ENCODE measurements at regions not wholly inside any gene's neighbourhood (a gene's known extent, or its start where the extent isn't known, plus 50 kb on each side); places are given as distances from the start of the nearest gene placed in this dataset.
A peak's percentile ranks its signal among the peaks of the same experiment; 100 is the strongest.

DNA sequence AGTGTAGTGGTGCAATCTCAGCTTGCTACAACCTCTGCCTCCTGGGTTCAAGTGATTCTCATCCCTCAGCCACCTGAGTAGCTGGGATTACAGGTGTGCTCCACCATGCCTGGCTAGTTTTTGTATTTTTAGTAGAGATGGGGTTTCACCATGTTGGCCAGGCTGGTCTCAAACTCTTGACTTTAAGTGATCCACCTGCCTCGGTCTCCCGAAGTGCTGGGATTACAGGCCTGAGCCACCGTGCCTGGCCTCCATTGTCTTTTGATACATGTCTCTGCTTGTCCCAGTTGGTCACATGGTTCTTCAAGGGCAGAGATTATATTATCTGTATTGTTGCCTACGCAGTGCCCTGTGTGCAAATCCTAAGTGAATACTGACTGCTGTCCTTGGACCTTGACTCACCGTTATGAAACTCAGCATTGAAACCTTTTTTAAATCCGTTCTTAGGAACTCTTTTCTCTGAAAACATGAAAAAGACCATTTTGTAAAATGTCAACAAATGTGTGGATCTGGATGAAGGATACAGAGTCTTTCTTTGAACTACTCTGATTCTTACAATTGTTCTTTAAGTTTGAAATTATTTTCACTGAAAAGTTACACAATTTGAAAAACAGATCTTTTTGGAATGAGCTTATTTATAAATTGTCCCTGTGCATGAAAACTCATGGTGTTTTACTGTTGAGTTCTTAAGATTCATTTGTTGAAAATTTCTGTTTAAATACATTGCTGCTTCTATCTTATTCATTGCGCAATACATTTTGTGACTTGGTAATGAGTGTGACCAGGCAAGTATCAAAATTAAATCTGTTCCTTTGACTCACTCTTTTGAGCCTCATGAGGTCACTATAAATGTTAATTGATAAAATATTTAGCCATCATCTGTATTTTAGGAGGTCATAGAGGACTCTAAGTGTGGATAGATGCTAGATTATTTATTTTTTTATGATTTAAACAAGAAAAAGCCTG, 293.5 kb downstream of the UTRN start:
- DNase-seq, result no peak

DNA sequence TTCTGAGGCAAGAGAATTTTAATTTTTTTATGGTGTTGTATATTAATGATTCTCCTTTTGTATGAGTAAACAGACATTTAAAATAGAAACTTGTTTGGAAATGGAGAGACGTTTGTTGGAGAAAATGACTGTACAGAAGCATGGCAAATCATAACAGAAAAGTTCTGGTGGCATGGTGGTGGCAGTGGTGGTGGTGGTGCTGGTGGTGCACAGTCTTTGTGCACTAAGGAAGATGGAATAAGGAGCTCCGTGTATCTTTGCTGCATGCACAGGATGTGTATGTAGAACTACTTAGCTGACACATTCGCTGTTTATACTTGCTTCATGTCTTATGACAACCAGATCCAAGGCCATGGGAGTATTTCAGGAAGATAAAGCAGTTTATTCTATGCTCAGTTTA, 294.9 kb downstream of the UTRN start:
- Histone ChIP-seq H3K4me1 (ENCODE audit: control insufficient read depth, insufficient read depth, low read length, poor library complexity, severe bottlenecking) (peaks cover 6% of the 10 kb centered on the region), H3K27me3 (replicated peaks; ENCODE audit: control insufficient read depth, insufficient read depth, low read length, poor library complexity, severe bottlenecking) (no peaks in the 10 kb centered on the region), H3K9me3 (ENCODE audit: control insufficient read depth, low read length) (no peaks in the 10 kb centered on the region), H3K27ac (ENCODE audit: insufficient read depth, low read length, poor library complexity, severe bottlenecking) (no peak overlapping the region), H3K36me3 (ENCODE audit: control insufficient read depth, insufficient read depth, low read length) (peaks cover 10% of the 10 kb centered on the region), H3K4me3 (ENCODE audit: insufficient read depth, low read depth, low read length, poor library complexity, severe bottlenecking) (no peak overlapping the region)
- no peak for DNase-seq

More for the DNA sequence above, 293.5 kb downstream of the UTRN start:
- no peaks in the 10 kb centered on the region for H3K27me3 ChIP-seq (replicated peaks; ENCODE audit: control insufficient read depth, insufficient read depth, low read length, poor library complexity, severe bottlenecking)
- peaks cover 10% of the 10 kb centered on the region for H3K36me3 ChIP-seq (ENCODE audit: control insufficient read depth, insufficient read depth, low read length)
- H3K4me1 ChIP-seq (ENCODE audit: control insufficient read depth, insufficient read depth, low read length, poor library complexity, severe bottlenecking), result peaks cover 6% of the 10 kb centered on the region
- H3K9me3 ChIP-seq (ENCODE audit: control insufficient read depth, low read length), result no peaks in the 10 kb centered on the region
- no peak overlapping the region for H3K27ac ChIP-seq (ENCODE audit: insufficient read depth, low read length, poor library complexity, severe bottlenecking)
- H3K4me3 ChIP-seq (ENCODE audit: insufficient read depth, low read depth, low read length, poor library complexity, severe bottlenecking), result no peak overlapping the region

DNA sequence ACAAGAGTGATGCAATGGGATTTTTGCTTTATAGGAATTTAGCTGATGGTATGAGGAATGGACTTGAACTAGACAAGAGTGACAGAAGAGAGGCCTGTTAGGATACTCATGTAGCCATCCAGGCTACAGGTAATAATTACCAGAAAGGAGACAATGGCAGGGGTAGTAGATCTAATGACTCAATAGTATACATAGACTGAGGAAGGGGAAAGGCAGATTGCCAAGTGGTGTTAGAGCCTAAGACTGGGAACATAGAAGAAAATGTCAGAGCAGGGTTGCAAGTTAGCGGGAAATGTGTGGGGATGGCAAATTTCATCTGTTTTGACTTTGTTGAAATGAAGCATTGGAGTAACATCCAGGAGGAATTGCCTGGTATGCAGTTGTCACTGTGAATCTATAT, 295.6 kb downstream of the UTRN start:
- H3K36me3 ChIP-seq (ENCODE audit: control insufficient read depth, insufficient read depth, low read length), result peaks cover 10% of the 10 kb centered on the region
- H3K9me3 ChIP-seq (ENCODE audit: control insufficient read depth, low read length), result no peaks in the 10 kb centered on the region
- peaks cover 6% of the 10 kb centered on the region for H3K4me1 ChIP-seq (ENCODE audit: control insufficient read depth, insufficient read depth, low read length, poor library complexity, severe bottlenecking)
- H3K27me3 ChIP-seq (replicated peaks; ENCODE audit: control insufficient read depth, insufficient read depth, low read length, poor library complexity, severe bottlenecking), result no peaks in the 10 kb centered on the region
- no peak for DNase-seq
- no peak overlapping the region for H3K27ac ChIP-seq (ENCODE audit: insufficient read depth, low read length, poor library complexity, severe bottlenecking)
- no peak overlapping the region for H3K4me3 ChIP-seq (ENCODE audit: insufficient read depth, low read depth, low read length, poor library complexity, severe bottlenecking)

DNA sequence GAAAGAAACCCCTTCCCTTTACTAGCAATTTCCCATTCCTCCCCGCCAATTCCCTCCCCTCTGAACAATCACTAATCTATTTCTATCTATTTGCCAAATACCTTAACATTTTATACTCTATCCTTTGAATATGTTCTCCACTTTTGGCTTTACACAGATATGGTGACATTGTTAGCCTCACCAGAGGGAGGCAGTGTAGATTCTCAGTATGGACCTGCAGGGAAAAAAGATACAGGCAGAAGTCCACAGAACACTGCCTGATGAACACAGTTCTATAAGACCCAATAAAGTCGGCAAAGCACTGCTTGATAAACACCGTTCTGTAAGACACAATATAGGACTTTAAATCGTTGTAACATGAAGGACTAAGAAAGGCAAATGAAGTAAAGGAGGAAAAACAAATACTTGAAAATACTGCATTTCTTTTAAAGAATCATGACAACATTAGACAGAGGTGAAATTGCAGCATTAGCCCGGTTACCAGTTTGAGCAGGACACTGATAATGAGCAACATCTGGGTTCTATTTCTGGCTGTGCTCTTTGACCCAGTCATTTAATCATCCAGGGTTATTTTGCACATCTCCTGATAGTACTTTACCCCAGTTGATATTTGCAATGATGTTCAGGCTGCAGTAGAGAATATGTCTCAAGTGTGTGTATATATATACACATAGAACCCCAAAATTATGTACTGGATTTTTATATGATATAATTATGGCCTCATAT, 296.8 kb downstream of the UTRN start:
- no peak overlapping the region for H3K27ac ChIP-seq (ENCODE audit: insufficient read depth, low read length, poor library complexity, severe bottlenecking)
- H3K4me3 ChIP-seq (ENCODE audit: insufficient read depth, low read depth, low read length, poor library complexity, severe bottlenecking), result no peak overlapping the region
- DNase-seq, result no peak

DNA sequence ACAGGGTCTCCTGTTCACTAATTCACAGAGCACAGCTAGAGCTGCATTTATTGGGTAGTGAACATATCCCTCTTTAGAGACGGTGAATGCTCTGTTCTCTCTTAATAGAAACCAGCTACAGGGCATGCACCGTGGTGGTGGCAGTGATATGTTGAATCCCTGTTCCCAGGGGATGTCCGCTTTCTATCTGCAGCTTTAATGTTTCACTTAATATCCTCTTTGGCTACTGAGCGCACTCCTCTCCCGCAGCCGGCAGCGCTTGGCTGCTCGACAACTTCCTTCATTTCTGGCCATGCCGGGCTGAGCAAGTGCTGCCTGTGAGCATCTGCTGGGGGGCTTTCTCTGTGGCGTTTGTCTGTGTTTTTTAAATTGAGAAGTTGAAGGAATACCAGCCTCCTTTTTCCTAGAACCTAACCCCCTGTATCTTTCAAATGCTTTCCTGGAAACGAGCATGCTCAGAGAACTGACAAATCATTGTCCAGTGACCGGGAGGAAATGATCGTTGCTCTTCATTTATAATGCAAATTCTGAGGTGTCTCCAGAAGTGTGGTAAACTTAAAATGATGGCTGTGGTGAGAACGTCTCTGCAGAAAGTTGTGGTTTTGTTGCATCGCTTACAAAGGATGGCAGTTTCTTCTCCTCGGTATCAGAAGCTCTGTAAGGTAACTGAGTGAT, 297.9 kb downstream of the UTRN start:
- peak overlapping the region; percentile 45 for H3K27ac ChIP-seq (ENCODE audit: insufficient read depth, low read length, poor library complexity, severe bottlenecking)
- H3K9me3 ChIP-seq (ENCODE audit: control insufficient read depth, low read length), result no peaks in the 10 kb centered on the region
- H3K4me3 ChIP-seq (ENCODE audit: insufficient read depth, low read depth, low read length, poor library complexity, severe bottlenecking), result peak overlapping the region; percentile 46
- no peaks in the 10 kb centered on the region for H3K27me3 ChIP-seq (replicated peaks; ENCODE audit: control insufficient read depth, insufficient read depth, low read length, poor library complexity, severe bottlenecking)
- H3K4me1 ChIP-seq (ENCODE audit: control insufficient read depth, insufficient read depth, low read length, poor library complexity, severe bottlenecking), result peaks cover 6% of the 10 kb centered on the region
- no peaks in the 10 kb centered on the region for H3K36me3 ChIP-seq (ENCODE audit: control insufficient read depth, insufficient read depth, low read length)
- DNase-seq, result peak in 1 of 3 donors; percentile 8

More for the DNA sequence above, 296.8 kb downstream of the UTRN start:
- H3K27me3 ChIP-seq (replicated peaks; ENCODE audit: control insufficient read depth, insufficient read depth, low read length, poor library complexity, severe bottlenecking), result no peaks in the 10 kb centered on the region
- peaks cover 6% of the 10 kb centered on the region for H3K36me3 ChIP-seq (ENCODE audit: control insufficient read depth, insufficient read depth, low read length)
- no peaks in the 10 kb centered on the region for H3K9me3 ChIP-seq (ENCODE audit: control insufficient read depth, low read length)
- H3K4me1 ChIP-seq (ENCODE audit: control insufficient read depth, insufficient read depth, low read length, poor library complexity, severe bottlenecking), result peaks cover 6% of the 10 kb centered on the region

DNA sequence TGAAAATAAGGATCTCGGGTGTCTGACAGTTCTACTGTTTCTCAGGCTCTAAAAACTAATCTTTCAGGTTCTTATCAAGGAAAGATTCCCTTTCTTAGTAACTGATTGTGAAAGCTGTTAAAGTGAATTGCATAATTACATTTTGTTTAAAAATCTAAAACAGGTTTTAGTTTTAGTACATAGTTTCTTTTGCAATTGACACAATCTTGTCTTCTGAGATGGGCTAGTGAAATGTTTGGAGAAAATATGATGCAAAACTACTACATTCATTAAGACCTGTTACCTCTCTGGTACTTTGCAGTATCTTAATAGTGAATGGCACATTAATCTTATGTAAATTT, 298.4 kb downstream of the UTRN start:
- Histone ChIP-seq H3K36me3 (ENCODE audit: control insufficient read depth, insufficient read depth, low read length) (no peaks in the 10 kb centered on the region), H3K9me3 (ENCODE audit: control insufficient read depth, low read length) (no peaks in the 10 kb centered on the region), H3K27ac (ENCODE audit: insufficient read depth, low read length, poor library complexity, severe bottlenecking) (peak overlapping the region; percentile 45), H3K4me3 (ENCODE audit: insufficient read depth, low read depth, low read length, poor library complexity, severe bottlenecking) (peak overlapping the region; percentile 46), H3K4me1 (ENCODE audit: control insufficient read depth, insufficient read depth, low read length, poor library complexity, severe bottlenecking) (peaks cover 6% of the 10 kb centered on the region), H3K27me3 (replicated peaks; ENCODE audit: control insufficient read depth, insufficient read depth, low read length, poor library complexity, severe bottlenecking) (no peaks in the 10 kb centered on the region)
- DNase-seq, result no peak

DNA sequence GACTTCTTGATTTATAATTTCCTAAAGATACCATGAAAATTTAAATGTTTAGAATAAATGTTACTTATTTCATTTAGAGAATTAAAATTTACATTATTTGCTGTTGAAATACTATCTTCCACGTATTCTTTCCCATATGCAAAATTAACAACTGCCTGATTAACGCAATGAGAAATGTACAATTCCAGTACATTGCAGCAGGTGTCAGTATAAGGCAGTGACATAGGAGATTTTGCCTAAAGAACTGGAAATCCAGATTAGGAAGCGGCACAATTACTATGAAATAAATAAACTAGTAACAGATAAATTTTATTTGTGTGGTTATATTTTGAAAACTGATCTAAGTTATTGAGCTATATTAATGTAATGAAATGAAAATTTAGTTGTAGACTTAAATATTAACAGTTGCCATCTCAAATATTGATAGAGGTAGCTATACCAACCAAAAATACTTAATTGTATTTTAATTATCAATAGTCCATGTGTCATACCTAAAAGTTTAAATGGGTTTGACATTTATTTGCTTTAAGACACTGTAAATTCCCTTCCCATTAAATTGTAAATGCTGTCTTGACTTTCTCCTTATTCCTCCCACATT, 300.2 kb downstream of the UTRN start:
- no peaks in the 10 kb centered on the region for H3K27me3 ChIP-seq (replicated peaks; ENCODE audit: control insufficient read depth, insufficient read depth, low read length, poor library complexity, severe bottlenecking)
- H3K4me1 ChIP-seq (ENCODE audit: control insufficient read depth, insufficient read depth, low read length, poor library complexity, severe bottlenecking), result peaks cover 6% of the 10 kb centered on the region
- no peak for DNase-seq
- H3K4me3 ChIP-seq (ENCODE audit: insufficient read depth, low read depth, low read length, poor library complexity, severe bottlenecking), result no peak overlapping the region
- no peaks in the 10 kb centered on the region for H3K36me3 ChIP-seq (ENCODE audit: control insufficient read depth, insufficient read depth, low read length)
- no peak overlapping the region for H3K27ac ChIP-seq (ENCODE audit: insufficient read depth, low read length, poor library complexity, severe bottlenecking)
- H3K9me3 ChIP-seq (ENCODE audit: control insufficient read depth, low read length), result no peaks in the 10 kb centered on the region

DNA sequence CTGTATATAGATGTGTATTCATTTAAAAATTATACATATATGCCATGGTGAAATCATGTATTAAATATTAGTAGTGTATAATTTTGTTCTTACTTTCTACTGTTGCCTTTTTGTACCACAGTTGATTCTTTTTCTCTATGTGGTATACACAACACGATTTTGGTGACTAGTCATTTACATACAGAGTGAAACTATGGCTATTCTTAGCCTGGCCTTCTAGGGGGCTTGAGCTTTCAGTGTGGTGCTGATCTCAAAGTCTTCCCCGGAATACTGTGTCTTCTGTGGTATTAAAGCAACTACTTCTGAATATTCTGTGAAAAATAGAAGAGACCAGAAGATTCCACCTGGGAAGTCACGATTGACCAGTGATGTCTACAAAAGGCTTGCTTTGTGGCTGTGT, 301.9 kb downstream of the UTRN start:
- Histone ChIP-seq H3K27ac (ENCODE audit: insufficient read depth, low read length, poor library complexity, severe bottlenecking) (no peak overlapping the region), H3K4me1 (ENCODE audit: control insufficient read depth, insufficient read depth, low read length, poor library complexity, severe bottlenecking) (peaks cover 3% of the 10 kb centered on the region)

DNA sequence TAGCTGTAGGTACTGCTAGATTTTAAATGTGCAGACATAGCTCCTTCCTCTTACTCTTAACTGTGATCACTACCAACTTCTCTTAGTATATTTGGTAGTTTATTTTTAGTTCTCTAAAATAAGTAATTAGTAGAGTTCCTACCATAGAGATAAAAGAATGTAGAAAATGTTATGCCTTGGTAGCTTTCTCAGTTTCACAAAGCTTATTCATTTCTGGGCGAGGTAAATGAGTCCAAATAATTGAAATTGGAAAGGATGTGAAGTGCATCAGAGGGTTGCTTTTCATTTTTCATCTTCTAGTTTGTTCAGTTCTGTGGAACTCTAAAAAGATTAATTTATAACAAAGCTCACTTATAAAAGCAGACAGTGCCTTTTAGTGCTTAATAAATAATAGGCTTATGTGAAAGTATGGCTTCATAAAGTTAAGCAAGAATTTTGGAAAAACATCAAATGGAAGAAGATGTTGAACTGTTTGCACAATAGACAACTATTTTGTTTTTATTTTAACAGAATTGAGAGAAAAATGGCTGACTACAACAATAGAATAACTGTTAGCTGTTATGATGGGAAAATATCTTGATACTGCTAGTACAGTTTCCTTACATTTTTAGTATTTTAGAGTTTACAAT, 303.7 kb downstream of the UTRN start:
- Histone ChIP-seq H3K9me3 (ENCODE audit: control insufficient read depth, low read length) (no peaks in the 10 kb centered on the region), H3K4me3 (ENCODE audit: insufficient read depth, low read depth, low read length, poor library complexity, severe bottlenecking) (no peak overlapping the region), H3K27ac (ENCODE audit: insufficient read depth, low read length, poor library complexity, severe bottlenecking) (no peak overlapping the region), H3K27me3 (replicated peaks; ENCODE audit: control insufficient read depth, insufficient read depth, low read length, poor library complexity, severe bottlenecking) (no peaks in the 10 kb centered on the region), H3K4me1 (ENCODE audit: control insufficient read depth, insufficient read depth, low read length, poor library complexity, severe bottlenecking) (no peaks in the 10 kb centered on the region), H3K36me3 (ENCODE audit: control insufficient read depth, insufficient read depth, low read length) (no peaks in the 10 kb centered on the region)
- DNase-seq, result no peak

More for the DNA sequence above, 301.9 kb downstream of the UTRN start:
- DNase-seq, result no peak
- Histone ChIP-seq H3K27me3 (replicated peaks; ENCODE audit: control insufficient read depth, insufficient read depth, low read length, poor library complexity, severe bottlenecking) (no peaks in the 10 kb centered on the region), H3K4me3 (ENCODE audit: insufficient read depth, low read depth, low read length, poor library complexity, severe bottlenecking) (no peak overlapping the region), H3K36me3 (ENCODE audit: control insufficient read depth, insufficient read depth, low read length) (no peaks in the 10 kb centered on the region), H3K9me3 (ENCODE audit: control insufficient read depth, low read length) (no peaks in the 10 kb centered on the region)

Measured in effector memory CD4-positive, alpha-beta T cell (primary cell).